ENCODE measurements at regions not wholly inside any gene's neighbourhood (a gene's known extent, or its start where the extent isn't known, plus 50 kb on each side); places are given as distances from the start of the nearest gene placed in this dataset.

DNA sequence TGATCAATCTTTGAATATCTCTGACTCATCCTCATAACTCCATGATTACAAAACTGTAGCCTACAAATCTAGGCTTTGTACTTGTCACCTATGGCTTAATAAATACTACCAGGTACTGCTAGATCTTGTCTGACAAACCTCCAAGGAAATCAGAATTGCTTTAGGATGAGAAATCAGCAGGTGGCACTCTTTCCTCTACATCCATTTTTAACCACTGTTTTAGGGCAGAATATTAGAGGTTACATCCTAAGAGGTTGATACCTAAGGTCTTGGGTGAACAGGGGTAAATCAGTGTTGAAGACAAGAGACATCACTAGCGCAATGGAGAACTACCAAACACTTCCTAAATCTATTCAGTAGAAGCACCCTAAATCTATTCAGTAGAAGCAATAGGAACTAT, 63.1 kb upstream of the SOX5 start:
- Histone ChIP-seq H2AFZ (replicated peaks; ENCODE audit: low read length, poor library complexity) (no peak overlapping the region), H3K14ac (replicated peaks; ENCODE audit: low read depth, low read length) (no peak overlapping the region), H2AK5ac (ENCODE audit: low read depth, low read length) (no peak overlapping the region), H4K8ac (ENCODE audit: low read depth in 2 of 2, low read length in 2 of 2) (no peak overlapping the region), H2BK120ac (ENCODE audit: low read depth, low read length) (no peak overlapping the region), H3K27me3 (ENCODE audit: control insufficient read depth, insufficient read depth, low read length) (no peaks in the 10 kb centered on the region), H2BK20ac (ENCODE audit: low read depth, low read length) (no peak overlapping the region), H3K4ac (ENCODE audit: low read depth, low read length) (no peak overlapping the region), H4K91ac (ENCODE audit: insufficient read depth, low read depth, low read length) (no peak overlapping the region), H3K4me3 (ENCODE audit: insufficient read depth, low read depth, low read length) (no peak overlapping the region), H3K9me1 (ENCODE audit: insufficient read depth, low read length) (no peaks in the 10 kb centered on the region; the same call in 1 of the 2 replicates), H3K4me2 (ENCODE audit: low read depth, low read length) (no peak overlapping the region), H3K9me3 (ENCODE audit: control insufficient read depth, insufficient read depth, low read length) (no peaks in the 10 kb centered on the region), H3K18ac (ENCODE audit: low read depth, low read length) (no peak overlapping the region), H4K5ac (ENCODE audit: low read depth, low read length) (no peak overlapping the region), H2AK9ac (replicated peaks; ENCODE audit: low read depth, low read length, poor library complexity) (no peak overlapping the region), H3K9ac (ENCODE audit: low read depth, low read length) (no peak overlapping the region), H2BK5ac (ENCODE audit: low read depth, low read length, poor library complexity, severe bottlenecking) (no peak overlapping the region), H3K4me1 (ENCODE audit: control insufficient read depth, insufficient read depth, low read length) (no peaks in the 10 kb centered on the region), H4K20me1 (ENCODE audit: insufficient read depth, low read length) (no peaks in the 10 kb centered on the region), H3K79me1 (ENCODE audit: low read depth in 1 of 2, low read length in 2 of 2) (no peaks in the 10 kb centered on the region; a peak in 1 of 4 replicates), H3K36me3 (ENCODE audit: control insufficient read depth, insufficient read depth, low read length) (no peaks in the 10 kb centered on the region), H3K23ac (ENCODE audit: low read depth, low read length) (no peak overlapping the region), H2BK15ac (ENCODE audit: low read depth, low read length) (no peak overlapping the region), H3K27ac (ENCODE audit: insufficient read depth, low read length) (no peak overlapping the region), H3K56ac (ENCODE audit: extremely low read depth, insufficient read depth, low read length) (no peak overlapping the region)
- TF ChIP-seq RFX5 (IDR thresholded peaks at IDR 0.05; ENCODE audit: low read depth, low read length), result no peak
- peak; percentile 52 for TF ChIP-seq RAD21 (IDR thresholded peaks at IDR 0.05; ENCODE audit: low read length)
- TF ChIP-seq NFE2L2 (IDR thresholded peaks at IDR 0.05; ENCODE audit: low read depth, low read length), result no peak
- TF ChIP-seq MAZ (IDR thresholded peaks at IDR 0.05; ENCODE audit: borderline replicate concordance, low read depth, low read length), result no peak
- no peak for TF ChIP-seq RCOR1 (IDR thresholded peaks at IDR 0.05; ENCODE audit: insufficient replicate concordance, low read length)
- no peak for TF ChIP-seq MXI1 (IDR thresholded peaks at IDR 0.05; ENCODE audit: borderline replicate concordance, low read depth, low read length)
- TF ChIP-seq FOS (IDR thresholded peaks at IDR 0.05; ENCODE audit: low read depth, low read length), result no peak
- no peak for TF ChIP-seq BHLHE40 (IDR thresholded peaks at IDR 0.05; ENCODE audit: low read depth, low read length)
- TF ChIP-seq, protein P1, sequence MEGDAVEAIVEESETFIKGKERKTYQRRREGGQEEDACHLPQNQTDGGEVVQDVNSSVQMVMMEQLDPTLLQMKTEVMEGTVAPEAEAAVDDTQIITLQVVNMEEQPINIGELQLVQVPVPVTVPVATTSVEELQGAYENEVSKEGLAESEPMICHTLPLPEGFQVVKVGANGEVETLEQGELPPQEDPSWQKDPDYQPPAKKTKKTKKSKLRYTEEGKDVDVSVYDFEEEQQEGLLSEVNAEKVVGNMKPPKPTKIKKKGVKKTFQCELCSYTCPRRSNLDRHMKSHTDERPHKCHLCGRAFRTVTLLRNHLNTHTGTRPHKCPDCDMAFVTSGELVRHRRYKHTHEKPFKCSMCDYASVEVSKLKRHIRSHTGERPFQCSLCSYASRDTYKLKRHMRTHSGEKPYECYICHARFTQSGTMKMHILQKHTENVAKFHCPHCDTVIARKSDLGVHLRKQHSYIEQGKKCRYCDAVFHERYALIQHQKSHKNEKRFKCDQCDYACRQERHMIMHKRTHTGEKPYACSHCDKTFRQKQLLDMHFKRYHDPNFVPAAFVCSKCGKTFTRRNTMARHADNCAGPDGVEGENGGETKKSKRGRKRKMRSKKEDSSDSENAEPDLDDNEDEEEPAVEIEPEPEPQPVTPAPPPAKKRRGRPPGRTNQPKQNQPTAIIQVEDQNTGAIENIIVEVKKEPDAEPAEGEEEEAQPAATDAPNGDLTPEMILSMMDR (conservative IDR thresholded peaks at IDR 0.05; ENCODE audit: low read depth, low read length), result peak; percentile 42
- peak; percentile 35; the same call in 1 of the 2 replicates for TF ChIP-seq SMC3 (IDR thresholded peaks at IDR 0.05; ENCODE audit: low read depth, low read length)
- BruUV-seq (replicated peaks), result no TSS peak
- POLR2A ChIA-PET (ENCODE audit: unreplicated experiment), result no interaction called here
- WGBS, 2 experiments (ENCODE audit: extremely low coverage in 2 of 2, insufficient read length in 1 of 2), result no CpG with 5 or more reads among the region's 1 CpG
- dilution Hi-C loops (cut with HindIII; ENCODE audit: low sequenced_read_pairs, unreplicated experiment) (no loop called here), in situ Hi-C loops (cut with MboI; ENCODE audit: low sequenced_read_pairs) (no loop called here), intact Hi-C loops (cut with micrococcal nuclease) (no loop called here)
- CTCF ChIA-PET, result no interaction called here
- DNase-seq, result peak; percentile 23
- no peak for ATAC-seq (ENCODE audit: low read depth)

Measured in IMR-90 (cell line).